Brain pericyte (primary cell): ENCODE measurements at regions not wholly inside any gene's neighbourhood (a gene's known extent, or its start where the extent isn't known, plus 50 kb on each side); places are given as distances from the start of the nearest gene placed in this dataset.

ENCODE experiments used
- DNase-seq: peaks from one replicate; pipeline ENCODE4 v3.0.0-alpha.2; 2012; ENCODE audit warnings: low read depth, low spot score

DNA sequence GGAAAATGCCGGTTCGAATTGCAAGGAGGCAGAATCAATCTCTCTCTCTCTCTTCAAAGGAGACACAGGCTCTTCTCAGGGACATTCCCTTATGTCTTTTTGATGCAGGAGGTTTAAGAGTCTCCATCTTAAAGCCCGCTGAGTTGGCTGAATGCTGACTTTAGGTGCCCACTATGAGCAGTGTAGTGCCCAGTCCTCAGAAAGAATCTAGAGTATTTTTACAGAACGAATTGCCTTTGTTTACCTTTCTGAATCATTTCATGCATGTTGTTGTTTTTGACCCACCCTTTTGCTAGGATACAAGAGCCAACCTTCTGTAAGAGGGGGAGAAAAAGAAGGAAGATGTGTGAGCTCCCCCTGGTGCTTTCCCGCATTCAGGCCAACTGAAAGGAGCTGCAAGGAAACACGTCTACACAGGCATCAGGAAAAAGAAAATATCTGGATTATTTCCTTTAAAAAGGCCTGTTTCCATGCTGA is 193.5 kb upstream of the TCF4 start:
- DNase-seq: no peak

DNA sequence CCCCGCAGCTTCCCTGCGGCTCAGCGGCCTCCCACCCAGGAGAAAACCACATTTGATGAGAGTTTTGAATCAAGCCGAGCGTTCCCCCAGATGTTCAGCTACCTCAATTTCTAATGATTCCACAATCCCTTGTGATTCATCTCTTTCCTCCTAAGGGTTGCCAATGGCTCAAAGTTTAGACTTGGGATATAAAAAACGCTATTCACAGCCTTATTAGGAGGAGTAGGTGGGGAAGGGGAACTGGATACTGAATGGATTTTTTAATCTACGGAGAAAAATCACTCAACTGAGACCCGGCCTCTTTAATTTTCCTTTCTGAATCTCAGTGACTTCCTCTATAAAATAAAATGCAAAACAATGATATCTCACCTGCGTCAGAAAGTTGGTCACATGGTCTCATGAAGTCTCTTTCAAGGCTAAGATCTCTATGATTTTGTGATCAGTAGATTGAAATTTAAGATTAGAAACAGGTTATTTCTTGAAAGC is 192.6 kb upstream of the TCF4 start:
- no peak for DNase-seq

DNA sequence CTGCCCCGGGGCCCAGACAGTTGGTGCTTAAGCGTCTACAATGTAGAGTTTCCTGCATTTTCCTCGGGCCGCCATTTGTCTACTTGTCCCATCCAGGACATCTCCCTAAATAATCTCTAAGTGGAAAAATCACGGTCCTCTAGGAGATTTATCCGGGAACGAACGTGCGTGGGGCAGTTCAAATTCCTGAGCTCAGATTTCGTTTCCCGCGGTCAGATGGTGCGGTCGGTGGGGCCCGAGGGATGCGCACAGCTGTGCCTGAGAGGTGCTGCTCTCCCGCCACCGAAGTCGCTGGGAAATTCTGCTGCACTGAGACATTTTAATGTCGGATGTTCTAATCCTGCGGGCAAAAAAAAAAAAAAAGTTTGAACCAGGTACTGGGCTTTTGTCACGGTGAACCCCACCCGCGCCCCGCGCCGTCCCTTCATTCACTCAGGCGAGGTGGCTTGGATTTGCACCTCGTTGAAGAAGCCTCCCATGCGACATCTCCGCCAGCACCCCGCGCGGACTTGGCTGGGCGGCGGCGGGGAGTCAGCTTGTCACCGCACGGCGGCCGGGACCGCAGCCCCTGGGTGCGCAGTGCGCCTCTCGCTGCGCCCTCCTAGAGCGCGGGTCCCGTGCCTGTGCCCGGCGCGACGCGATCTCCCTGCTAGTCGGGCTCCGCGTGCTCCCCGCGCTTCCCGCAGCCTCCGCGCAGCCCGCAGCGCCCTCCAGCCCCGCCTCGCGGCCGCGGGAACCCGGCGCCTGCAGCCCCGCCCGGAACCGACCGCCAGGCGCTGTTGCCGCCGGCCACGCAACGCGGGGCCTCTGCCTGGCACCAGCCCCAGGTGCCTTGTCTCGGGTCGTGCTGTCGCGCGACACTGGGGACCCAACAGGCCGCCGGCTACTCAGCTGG is 191.9 kb upstream of the TCF4 start:
- no peak for DNase-seq

DNA sequence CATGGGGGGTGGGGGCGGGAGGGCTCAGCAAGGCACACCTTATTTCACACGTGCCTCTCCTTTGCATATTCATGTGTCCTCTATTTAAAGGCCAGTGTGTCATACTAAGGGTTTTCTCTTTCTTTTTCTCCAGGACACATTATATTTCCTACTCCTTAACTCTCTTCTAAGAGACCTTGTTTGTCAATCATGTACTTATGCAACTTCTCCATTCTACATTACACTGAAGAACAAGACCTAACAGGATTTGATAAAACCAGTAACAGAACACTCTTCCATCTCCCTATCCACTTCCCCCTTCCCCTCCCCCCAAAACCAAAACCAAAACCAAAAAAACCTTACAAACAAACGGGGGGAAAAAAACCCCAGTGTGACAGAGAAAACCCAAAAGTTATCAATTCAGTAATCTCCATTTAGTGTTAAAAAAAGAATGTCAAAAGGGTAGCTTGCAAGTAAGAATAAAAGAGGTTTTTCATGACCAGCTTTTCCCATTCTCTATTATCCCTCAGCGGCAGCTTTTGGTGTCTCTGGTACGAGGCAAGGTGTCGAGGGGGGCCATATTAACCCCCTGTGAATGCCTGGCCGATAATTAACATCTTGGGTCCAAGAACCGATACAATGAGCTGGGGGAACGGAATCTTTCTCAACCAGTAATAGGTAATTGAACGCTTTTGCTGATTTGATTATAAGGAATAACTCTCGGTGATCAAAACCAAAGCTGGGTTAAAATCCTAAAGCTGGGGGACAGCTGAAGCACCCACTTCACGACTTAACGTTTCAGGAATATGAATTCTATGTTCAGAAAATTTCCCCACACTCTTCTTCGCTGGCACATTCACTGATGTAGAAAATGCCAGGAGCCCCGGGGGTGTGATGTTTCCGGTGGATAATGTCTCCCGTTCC is 191.0 kb upstream of the TCF4 start:
- no peak for DNase-seq

DNA sequence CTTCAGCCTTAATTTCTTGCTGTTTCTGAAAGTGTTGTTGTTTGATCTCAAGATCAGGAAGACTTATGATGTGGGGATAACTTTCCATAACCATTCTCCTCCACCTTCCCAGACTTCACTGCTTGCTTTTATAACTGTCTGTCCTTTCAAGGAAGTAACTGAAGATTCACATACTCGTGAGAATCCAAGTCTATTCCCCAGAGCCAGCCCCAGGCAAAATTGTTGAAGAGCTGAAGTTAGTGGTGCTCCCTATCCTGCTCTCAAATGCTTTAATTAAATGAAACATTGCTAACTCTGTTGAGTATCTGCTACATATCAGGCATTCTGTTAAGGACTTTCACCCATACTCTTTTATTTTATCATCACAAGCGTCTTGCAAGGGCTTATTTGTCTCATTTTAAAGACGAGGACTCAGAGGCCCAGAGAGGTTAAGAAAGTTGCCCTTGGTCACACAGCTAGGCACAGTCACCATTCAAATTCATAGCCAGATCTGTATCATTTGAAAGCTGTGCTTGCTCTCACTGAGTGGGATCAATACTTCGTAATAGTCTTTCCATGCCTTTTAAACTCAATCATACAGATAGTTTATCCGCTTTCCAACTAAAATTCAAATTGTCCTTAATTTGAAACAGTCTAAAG is 189.8 kb upstream of the TCF4 start:
- DNase-seq: no peak

DNA sequence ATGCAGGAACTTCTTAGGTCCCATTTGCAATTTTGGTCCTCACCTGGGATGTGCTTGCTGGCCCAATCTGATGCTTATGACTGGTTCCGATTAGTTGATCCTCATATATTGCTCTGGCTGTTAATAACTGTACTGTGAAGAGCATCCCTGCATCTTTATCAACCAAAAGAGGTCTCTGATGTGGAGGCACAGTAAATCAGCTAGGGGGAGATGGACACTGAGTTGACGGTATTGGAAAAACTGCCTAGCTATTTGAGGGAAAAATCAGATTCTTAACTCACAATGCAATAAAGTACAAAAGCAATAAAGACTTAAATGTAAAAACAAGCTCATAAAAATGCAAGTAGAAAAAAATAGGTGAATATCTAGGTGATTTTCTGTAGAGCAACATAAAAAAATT is 188.0 kb upstream of the TCF4 start:
- DNase-seq: no peak

DNA sequence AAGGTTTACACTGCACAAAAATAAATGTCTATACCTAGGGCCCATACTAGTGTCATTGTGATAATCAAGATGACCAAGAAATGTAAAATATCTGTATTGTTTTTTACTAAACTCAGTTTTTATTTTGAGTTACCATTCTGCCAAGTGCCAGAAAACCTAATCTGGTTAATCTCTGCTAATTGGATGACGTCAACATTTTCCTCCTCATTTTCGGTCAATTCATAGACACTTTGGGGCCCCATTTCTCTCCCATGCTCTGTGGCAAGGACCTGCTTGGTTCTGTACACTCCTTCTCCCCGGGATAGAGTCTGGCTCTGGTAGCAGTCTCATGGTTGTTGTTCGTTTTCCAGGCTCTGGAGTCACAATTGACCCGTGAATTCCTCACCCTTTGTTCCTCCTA is 186.5 kb upstream of the TCF4 start:
- DNase-seq: no peak

DNA sequence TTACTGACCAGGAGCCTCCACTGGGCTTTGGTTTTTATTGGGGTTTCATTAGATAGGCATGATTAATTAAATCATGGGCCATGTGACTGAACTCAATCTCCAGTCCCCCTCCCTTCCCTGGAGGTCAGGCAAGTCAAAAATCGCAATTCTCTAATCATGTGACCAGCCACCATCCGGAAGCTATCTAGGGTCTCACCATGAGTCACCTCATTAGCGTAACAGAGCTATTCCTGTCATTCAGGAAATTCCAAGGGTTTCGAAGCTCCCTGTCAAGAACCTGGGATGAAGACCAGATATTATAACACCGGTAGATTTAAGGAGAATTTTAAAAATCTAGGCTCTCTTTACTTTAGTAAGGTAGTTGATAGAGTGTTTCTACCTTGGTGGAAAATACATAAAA is 180.3 kb upstream of the TCF4 start:
- DNase-seq: no peak

DNA sequence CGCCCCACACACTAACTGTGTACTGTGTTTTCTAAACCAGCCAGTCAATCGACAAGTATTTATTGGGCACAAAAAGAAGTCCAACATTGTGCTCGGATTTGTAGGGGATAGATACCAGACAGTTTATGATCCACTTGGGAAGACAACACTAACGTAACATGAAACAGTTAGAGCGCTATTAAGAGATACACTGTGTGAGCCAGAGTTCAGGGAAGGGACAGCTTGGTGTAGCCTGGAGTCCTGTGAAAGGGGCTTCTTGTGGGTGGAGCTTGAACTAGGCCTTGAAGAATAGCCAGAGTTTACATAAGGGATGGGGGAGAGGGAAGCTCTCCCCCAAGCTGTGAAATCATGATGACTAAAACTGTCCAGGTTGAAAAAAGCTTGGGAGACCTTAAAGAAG is 176.4 kb upstream of the TCF4 start:
- no peak for DNase-seq

DNA sequence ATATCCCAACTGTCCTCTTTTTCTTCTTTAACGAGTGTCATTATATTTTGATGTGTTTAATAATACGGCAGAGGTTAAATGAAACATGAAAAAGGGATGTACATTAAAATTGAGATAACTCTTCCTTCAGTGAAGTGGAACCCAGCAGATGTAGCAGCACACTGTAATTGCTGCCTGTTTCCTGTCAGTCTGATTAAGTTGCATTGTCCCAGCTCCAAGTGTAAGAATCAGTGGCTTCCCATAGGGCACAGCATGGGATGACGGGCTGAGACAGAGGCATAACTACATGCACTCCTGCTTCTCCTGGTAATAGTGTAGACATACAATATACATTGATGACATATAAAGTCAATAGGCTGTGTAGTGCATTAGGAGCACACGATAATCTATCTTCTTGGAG is 175.8 kb upstream of the TCF4 start:
- DNase-seq: no peak

DNA sequence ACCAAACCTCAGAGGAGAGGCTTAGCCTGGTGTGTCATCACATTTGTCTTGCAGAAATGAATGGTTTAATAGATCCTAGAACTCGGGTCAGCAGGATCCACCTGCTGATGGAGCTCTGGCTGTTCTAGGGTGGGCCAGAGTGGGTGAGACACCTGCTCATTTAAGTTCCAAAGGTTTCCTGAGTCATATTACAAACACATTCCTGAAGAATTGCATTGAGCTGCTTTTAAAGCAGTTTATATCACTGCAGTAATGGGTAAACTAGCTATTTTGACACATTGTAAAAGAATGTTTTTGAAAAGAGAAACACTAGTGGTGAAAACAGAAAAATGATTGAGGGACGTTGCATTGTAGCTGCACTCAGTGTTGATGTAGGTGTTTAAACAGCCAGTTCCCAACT is 175.3 kb upstream of the TCF4 start:
- no peak for DNase-seq

DNA sequence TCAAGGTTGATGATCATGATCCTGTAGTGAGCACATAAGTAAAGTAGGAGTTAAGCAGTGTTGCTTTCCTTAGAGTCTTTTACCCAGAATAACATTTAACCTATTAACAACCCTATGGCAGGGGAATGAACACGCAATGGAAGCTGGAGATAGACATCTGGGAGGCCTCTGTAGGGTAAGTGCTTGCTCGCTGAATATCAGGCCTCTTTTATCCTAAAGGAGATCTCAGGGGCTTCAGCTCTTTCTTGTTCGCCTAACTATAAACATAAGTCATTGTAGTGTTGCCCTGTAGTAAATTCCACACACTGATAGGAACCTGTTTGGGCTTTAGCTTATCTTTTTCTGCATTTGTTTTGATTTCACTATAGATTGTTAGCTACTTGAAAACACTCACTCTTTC is 174.4 kb upstream of the TCF4 start:
- DNase-seq: no peak

DNA sequence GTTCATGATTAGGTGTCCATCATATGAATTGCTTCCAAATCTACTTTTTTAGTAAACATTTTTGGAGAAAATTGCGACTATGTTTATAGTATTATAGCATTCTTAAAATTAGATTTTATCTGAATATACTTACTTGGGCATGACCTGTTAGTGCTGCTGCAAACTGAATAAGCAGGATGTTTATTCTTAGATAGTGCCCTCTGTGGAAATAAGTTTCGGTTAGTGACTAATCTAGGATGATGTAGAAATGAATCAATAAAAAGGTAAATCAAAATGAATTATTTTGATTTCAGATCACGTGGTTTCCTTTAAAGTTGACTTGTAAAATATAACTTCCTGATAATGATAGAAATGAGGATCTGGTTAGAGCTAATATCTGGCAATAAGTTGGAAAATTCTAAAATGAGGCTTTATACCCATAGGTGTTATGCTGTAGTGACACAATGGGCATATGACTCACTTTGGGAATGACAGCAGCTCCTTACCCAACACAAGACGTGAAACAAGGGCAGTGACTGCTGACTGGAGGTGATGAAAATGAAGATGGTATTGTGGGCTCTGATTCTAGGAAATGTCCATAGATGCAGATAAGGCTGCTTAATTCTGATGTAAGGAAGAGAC is 165.8 kb upstream of the TCF4 start:
- no peak for DNase-seq

DNA sequence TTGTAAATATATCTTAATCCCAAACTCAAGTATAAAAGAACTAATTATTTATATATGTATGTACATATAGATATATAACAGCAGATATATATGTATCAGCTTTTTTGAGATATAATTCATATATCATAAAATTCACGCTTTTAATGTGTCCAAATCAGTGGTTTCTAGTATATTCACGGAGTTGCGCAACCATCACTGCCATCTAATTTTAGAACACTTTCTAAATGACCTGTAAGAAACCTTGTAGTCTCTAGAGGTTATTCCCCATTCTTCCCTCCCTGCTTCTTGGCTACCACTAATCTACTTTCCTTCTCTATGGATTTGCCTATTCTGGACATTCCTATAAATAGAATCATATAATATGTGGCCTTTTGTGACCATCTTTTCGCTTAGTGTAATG is 163.5 kb upstream of the TCF4 start:
- no peak for DNase-seq

DNA sequence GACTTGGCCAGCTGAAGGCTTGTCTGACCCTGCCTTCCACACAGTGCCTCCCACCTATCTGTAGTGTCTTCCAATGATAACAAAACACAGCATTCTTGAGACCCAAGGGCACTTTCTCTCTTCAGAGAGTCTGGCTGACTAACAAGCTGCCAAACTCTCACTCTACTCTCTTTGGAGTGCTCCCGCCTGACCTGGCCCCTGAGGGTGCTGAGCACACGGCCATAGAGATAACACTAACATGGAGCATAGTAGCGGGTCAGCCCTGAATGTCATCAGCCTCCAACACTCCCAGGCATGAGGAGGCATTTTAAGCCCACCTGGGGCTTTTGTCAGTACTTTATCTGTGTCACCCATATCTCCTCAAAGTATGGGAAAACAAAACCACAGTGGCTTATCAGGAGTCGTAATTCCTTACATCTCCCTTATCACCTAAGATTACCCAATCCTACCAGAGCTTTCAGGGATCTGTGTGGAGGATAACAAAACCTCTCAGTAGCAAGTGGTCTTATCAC is 160.3 kb upstream of the TCF4 start:
- no peak for DNase-seq

DNA sequence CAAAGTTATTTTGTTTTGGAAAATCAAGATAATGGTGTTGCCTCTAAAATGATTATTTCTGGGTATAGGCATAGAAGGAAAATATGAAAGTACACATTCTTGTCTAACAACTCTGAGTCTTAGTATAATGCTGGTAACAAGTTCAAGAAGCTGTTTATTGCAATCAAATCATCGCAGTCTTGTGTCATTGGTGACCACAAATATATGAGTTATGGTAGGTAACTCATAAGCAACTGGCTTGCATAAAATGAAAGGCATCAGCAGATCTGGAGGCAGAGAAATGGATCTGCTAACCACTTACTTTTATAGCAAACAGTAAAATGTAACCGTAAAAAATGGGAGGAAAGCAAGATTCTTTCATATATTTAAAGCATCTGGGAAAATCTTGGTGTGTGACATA is 156.2 kb upstream of the TCF4 start:
- DNase-seq: no peak

DNA sequence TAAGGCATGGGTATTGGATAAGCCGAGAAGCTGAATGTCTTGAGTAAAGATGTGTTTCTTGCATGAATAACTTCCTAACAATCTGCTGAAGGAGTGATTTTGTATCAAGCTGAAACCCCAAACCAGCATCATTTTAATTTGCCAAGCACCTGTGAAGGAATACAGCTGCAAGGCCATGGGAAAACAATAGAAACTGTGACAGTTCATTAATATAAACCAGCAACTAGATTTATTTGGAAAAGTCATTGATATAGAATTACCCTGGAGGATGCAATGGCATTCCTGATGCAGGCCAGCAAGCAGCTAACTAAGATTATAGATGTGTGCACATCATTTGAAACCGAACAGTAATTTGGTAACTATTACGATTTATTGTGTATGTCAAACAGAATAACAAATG is 155.7 kb upstream of the TCF4 start:
- DNase-seq: no peak

DNA sequence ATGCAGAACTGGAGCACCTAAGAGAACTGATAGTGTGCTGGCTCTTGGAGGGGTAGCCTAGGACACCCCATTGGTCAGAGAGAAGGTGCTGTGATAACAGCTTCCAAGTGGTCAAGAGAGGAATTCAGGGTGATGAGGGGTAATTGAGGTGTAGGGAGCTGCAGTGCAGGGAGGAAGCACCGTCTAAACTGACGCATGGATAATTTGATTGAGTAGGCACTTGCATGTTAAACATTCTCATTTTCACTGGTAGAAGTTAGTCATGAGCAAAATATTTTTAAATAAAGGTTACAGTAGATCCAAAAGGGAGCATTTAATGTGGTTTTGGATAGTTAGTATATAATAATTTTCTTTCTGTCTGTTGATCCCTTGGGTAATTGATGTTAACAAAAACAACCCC is 155.1 kb upstream of the TCF4 start:
- DNase-seq: no peak

DNA sequence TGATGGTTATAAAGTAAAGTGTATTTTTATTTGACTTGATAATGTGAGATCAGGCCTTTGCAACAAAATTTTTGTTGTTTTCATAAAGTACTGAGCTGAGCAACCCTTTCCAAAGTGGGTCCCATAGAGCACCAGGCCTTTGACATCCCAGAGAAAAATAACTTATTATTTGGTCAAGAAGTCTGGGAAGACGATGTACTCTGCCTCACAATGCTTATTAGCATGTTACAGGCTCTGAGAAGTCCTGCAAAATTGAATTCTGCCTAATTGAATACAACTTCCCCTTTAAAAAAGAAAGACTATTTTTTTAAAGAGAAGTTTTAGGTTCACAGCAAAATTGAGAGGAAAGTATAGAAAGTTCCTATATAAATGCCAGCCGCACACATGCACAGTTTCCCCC is 151.5 kb upstream of the TCF4 start:
- DNase-seq: no peak

DNA sequence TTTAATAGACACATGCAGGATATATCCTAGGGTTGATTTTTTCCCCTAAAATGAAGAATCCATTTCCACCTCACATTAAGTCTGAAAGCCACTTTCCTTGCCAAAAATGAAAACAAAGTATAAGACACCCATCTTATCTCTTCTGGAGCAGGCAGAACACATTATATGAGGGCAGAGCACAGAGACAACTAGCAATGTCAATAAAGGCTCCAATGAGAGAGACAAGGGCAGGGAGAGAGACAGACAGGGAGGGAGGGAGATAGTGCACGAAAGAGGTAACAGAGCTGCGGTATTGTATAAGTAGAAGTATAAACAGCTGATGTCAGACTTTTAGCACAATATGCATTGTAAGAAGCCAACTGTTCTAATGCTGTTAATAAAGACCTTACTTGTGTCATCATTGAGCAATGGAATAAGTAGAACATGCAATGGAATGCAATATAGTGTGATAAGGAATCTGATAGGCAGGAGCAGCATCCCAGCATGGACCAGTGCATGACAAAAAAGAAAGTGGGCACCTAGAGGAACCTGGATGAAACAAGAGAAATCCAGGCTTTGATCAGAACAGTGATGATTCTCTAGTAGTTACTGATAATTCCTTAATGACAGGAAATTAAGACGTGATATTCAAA is 150.6 kb upstream of the TCF4 start:
- no peak for DNase-seq
